ENCODE measurements at regions not wholly inside any gene's neighbourhood (a gene's known extent, or its start where the extent isn't known, plus 50 kb on each side); places are given as distances from the start of the nearest gene placed in this dataset.

DNA sequence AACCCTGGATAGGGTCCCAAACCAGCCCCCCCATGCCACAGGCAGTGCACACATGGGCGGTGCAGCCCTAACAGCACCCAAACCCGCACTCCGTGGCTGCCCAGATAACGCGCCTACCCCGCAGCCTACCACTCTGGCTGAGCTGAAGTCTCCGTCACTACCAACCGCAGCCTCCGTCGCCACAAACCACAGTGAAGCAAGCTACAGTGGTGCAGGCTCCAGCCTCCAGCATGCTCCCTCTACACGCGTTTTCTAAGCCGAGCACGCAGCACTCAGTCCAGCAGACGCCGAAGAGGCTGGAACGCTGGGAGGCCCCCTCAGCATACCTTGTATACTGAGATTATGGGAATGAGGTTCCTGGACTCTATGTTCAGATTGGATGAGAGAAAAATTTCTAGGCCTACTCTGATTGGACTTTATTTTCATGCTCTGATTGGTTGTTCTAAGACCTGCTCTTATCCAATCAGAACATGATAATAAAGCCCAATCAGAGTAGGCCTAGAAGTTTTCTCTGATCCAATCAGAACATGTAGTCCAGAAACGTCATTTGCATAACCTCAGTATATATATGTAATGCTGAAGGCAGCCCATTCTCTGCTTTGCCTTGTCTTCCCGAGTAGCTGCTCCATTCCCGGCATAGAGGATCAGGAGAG, 56.7 kb upstream of the C1QTNF9B start:
- H3K4me1 ChIP-seq, result no peaks in the 10 kb centered on the region
- 80% methylated on average over 18 of the region's 20 CpGs for WGBS (ENCODE audit: missing lambda C conversion rate)
- H3K9me3 ChIP-seq, result no peaks in the 10 kb centered on the region
- TF ChIP-seq FOSL2 (IDR thresholded peaks at IDR 0.05), result no peak
- TF ChIP-seq FOSL2 (CRISPR knock-in tag; IDR thresholded peaks at IDR 0.05), result no peak
- no peak for TF ChIP-seq HDAC2 (IDR thresholded peaks at IDR 0.05)
- no peak for TF ChIP-seq KDM5A (IDR thresholded peaks at IDR 0.05)
- TF ChIP-seq KDM1A (IDR thresholded peaks at IDR 0.05; ENCODE audit: low read depth), result no peak
- TF ChIP-seq MYC (IDR thresholded peaks at IDR 0.05; ENCODE audit: borderline replicate concordance, low read length), result no peak
- no peak for TF ChIP-seq CBX2 (IDR thresholded peaks at IDR 0.05; ENCODE audit: borderline replicate concordance, low read depth)
- TF ChIP-seq ZSCAN20 (CRISPR knock-in tag; IDR thresholded peaks at IDR 0.05), result no peak
- no peak for DNase-seq (ENCODE audit: low read depth in 1 of 2, low spot score in 1 of 2)
- FAIRE-seq, result no peak
- POLR2A ChIA-PET, result no interaction called here
- no peak for ATAC-seq
- CTCF ChIA-PET, result no interaction called here
- no peak overlapping the region for H3K27ac ChIP-seq
- H3K4me3 ChIP-seq, result no peak overlapping the region
- no peak overlapping the region for H3K4me2 ChIP-seq

DNA sequence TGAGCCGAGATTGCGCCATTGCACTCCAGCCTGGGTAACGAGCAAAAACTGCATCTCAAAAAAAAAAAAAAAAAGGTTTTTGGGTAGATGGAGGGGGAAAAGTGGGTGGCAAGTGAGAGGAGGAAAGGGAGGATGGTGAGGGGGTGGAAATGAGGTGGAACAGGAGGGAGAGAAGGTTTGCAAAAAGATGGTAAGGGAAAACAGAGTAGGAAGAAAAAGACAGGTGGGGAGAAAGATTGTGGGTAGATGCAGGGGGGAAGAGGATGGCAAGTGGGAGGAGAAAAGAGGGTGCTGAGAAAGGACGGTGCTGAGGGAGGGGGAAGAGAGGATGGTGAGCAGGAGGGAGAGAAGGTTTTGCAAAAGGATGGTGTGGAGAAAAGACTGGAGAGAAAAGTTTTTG, 57.8 kb upstream of the C1QTNF9B start:
- TF ChIP-seq CEBPB (IDR thresholded peaks at IDR 0.05) (no peak), NPAS2 (CRISPR knock-in tag; IDR thresholded peaks at IDR 0.05; ENCODE audit: borderline replicate concordance) (no peak), HOXA7 (CRISPR knock-in tag; IDR thresholded peaks at IDR 0.05) (no peak), CHD4 (IDR thresholded peaks at IDR 0.05; ENCODE audit: borderline replicate concordance) (no peak), MAZ (IDR thresholded peaks at IDR 0.05; ENCODE audit: borderline replicate concordance, low read depth, low read length) (no peak), FOXS1 (CRISPR knock-in tag; IDR thresholded peaks at IDR 0.05) (no peak), POLR2AphosphoS2 (conservative IDR thresholded peaks at IDR 0.05; ENCODE audit: low read length) (no peak), HEYL (CRISPR knock-in tag; IDR thresholded peaks at IDR 0.05) (no peak), GATA3 (IDR thresholded peaks at IDR 0.05; ENCODE audit: borderline replicate concordance) (no peak)
- TF ChIP-seq, protein P1, sequence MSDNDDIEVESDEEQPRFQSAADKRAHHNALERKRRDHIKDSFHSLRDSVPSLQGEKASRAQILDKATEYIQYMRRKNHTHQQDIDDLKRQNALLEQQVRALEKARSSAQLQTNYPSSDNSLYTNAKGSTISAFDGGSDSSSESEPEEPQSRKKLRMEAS (IDR thresholded peaks at IDR 0.05), result no peak
- TF ChIP-seq, protein P2, sequence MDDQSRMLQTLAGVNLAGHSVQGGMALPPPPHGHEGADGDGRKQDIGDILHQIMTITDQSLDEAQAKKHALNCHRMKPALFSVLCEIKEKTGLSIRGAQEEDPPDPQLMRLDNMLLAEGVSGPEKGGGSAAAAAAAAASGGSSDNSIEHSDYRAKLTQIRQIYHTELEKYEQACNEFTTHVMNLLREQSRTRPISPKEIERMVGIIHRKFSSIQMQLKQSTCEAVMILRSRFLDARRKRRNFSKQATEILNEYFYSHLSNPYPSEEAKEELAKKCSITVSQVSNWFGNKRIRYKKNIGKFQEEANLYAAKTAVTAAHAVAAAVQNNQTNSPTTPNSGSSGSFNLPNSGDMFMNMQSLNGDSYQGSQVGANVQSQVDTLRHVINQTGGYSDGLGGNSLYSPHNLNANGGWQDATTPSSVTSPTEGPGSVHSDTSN (IDR thresholded peaks at IDR 0.05), result no peak
- ChIA-PET POLR2A (no interaction called here), CTCF (no interaction called here)
- no peak for ATAC-seq
- H3K9me3 ChIP-seq, result no peaks in the 10 kb centered on the region
- H3K4me1 ChIP-seq, result no peaks in the 10 kb centered on the region
- WGBS (ENCODE audit: missing lambda C conversion rate), result 71% methylated on average over 4 of the region's 4 CpGs
- no peak for DNase-seq (ENCODE audit: low read depth in 1 of 2, low spot score in 1 of 2)
- H3K4me2 ChIP-seq, result no peak overlapping the region
- no peak overlapping the region for H3K4me3 ChIP-seq
- FAIRE-seq, result no peak
- H3K27ac ChIP-seq, result no peak overlapping the region

DNA sequence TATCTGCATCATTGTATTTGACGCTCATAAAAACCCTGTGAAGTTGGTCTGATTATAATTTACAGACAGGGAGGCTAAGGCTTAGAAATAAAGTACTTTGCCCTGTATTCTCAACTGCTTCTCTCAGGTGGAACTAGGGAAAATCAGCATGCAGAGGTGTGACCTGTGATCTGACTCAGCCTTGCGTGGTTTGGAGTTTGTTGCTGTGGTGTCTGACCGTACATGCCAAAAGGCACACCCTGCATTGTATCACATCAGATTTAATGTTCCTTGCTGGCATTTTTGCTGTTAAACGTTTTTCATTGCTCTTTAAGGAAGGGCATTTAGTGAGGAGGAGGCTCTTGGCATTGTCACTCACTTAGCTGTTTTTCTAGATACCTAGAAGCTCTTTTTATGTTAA, 58.8 kb upstream of the C1QTNF9B start:
- Histone ChIP-seq H3K4me1 (no peaks in the 10 kb centered on the region), H3K4me2 (no peak overlapping the region), H3K27ac (no peak overlapping the region), H3K9me3 (no peaks in the 10 kb centered on the region), H3K4me3 (no peak overlapping the region)
- ATAC-seq (peak; percentile 34 to 46; a peak in 2 of 6 replicates), DNase-seq (ENCODE audit: low read depth in 1 of 2, low spot score in 1 of 2) (peak in 1 of 2 experiments; percentile 33), FAIRE-seq (no peak)
- POLR2A ChIA-PET, result no interaction called here
- CTCF ChIA-PET, result interaction anchor here (1.0 to 1.5 kb wide), 2 partner anchors 36 to 264 kb away, joined by 3 read pairs; no protein-coding TSS in a partner anchor
- WGBS (ENCODE audit: missing lambda C conversion rate), result 6% methylated on average over 4 of the region's 4 CpGs
- TF ChIP-seq SREBF2 (IDR thresholded peaks at IDR 0.05) (no peak), KDM1A (IDR thresholded peaks at IDR 0.05; ENCODE audit: low read depth) (no peak)

DNA sequence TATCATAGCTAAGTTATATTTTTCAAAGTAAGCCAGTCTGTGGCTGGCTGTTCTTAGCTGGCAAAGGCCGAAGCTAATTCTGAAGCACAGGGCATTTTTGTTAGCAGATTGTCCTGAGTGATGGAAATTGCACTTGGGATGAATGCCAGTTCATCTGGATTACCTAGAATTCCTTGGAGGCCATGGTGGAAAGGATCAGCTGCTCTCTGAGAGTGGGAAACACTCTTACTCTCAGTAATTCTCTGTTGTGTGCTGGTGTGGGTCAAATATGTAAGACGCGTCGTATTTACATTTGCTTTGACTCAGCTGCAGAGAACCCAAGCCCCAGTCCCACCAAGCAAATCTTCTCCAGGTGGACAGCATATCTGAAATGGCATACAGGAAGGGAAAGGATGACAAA, 60.7 kb upstream of the C1QTNF9B start:
- 60% methylated on average over 4 of the region's 4 CpGs for WGBS (ENCODE audit: missing lambda C conversion rate)
- CTCF ChIA-PET, result interaction anchor here (1.1 to 5.3 kb wide), 3 partner anchors 8 to 62 kb away, joined by 5 to 40 read pairs (median 6); no protein-coding TSS in a partner anchor
- Histone ChIP-seq H3K27ac (no peak overlapping the region), H3K4me2 (no peak overlapping the region), H3K4me3 (no peak overlapping the region), H3K4me1 (no peaks in the 10 kb centered on the region), H3K9me3 (no peaks in the 10 kb centered on the region)
- FAIRE-seq (no peak), ATAC-seq (no peak), DNase-seq (ENCODE audit: low read depth in 1 of 2, low spot score in 1 of 2) (no peak)
- POLR2A ChIA-PET, result no interaction called here
- TF ChIP-seq KDM5A (IDR thresholded peaks at IDR 0.05) (no peak), MYC (IDR thresholded peaks at IDR 0.05; ENCODE audit: borderline replicate concordance, low read length) (no peak), RAD21 (conservative IDR thresholded peaks at IDR 0.05 in 1 of 2, IDR thresholded peaks at IDR 0.05 in 1 of 2) (no peak), PHF8 (IDR thresholded peaks at IDR 0.05; ENCODE audit: borderline replicate concordance, low read depth) (no peak)
- TF ChIP-seq, protein P3, sequence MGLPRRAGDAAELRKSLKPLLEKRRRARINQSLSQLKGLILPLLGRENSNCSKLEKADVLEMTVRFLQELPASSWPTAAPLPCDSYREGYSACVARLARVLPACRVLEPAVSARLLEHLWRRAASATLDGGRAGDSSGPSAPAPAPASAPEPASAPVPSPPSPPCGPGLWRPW (IDR thresholded peaks at IDR 0.05), result no peak
